ENCODE measurements at regions not wholly inside any gene's neighbourhood (a gene's known extent, or its start where the extent isn't known, plus 50 kb on each side); places are given as distances from the start of the nearest gene placed in this dataset.

DNA sequence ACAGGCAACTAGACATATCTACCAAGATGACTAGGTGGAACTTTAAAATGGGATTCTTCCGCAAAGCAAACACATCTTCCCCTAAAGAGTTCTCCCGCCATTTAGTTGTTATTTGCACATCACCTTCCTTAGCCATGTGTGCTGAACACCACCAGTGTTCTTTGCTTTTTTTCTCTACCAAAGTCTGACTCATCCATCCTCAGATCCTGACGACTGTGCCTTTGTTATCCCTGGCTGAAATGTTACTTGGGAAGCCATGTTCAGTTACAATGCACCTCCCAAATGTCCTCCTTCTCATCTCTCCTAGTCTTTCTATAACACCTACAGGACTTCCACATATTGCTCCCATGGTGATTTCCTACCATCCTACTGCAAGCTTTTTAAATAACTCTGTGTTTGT lies 593.5 kb upstream of the ARID1B start:
- Histone ChIP-seq H3K9me3 (no peaks in the 10 kb centered on the region), H3K27ac (no peak overlapping the region), H3K4me1 (no peaks in the 10 kb centered on the region), H3K36me3 (no peaks in the 10 kb centered on the region), H3K4me3 (no peak overlapping the region), H3K27me3 (no peaks in the 10 kb centered on the region)
- TF ChIP-seq POLR2A (IDR thresholded peaks at IDR 0.05): no peak
- TF ChIP-seq, protein P1, sequence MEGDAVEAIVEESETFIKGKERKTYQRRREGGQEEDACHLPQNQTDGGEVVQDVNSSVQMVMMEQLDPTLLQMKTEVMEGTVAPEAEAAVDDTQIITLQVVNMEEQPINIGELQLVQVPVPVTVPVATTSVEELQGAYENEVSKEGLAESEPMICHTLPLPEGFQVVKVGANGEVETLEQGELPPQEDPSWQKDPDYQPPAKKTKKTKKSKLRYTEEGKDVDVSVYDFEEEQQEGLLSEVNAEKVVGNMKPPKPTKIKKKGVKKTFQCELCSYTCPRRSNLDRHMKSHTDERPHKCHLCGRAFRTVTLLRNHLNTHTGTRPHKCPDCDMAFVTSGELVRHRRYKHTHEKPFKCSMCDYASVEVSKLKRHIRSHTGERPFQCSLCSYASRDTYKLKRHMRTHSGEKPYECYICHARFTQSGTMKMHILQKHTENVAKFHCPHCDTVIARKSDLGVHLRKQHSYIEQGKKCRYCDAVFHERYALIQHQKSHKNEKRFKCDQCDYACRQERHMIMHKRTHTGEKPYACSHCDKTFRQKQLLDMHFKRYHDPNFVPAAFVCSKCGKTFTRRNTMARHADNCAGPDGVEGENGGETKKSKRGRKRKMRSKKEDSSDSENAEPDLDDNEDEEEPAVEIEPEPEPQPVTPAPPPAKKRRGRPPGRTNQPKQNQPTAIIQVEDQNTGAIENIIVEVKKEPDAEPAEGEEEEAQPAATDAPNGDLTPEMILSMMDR (IDR thresholded peaks at IDR 0.05): no peak
- DNase-seq (no peak), ATAC-seq (no peak)
- intact Hi-C loops (cut with DNase I): no loop called here
- WGBS (ENCODE audit: insufficient coverage, low coverage, low lambda C conversion rate, missing lambda C conversion rate): 86% methylated on average over 3 of the region's 3 CpGs

- ATAC-seq (no peak), DNase-seq (no peak)
- Histone ChIP-seq H3K9me3 (no peaks in the 10 kb centered on the region), H3K4me3 (no peak overlapping the region), H3K4me1 (no peaks in the 10 kb centered on the region), H3K27ac (no peak overlapping the region), H3K36me3 (no peaks in the 10 kb centered on the region), H3K27me3 (no peaks in the 10 kb centered on the region)
- TF ChIP-seq, protein P1 (IDR thresholded peaks at IDR 0.05): no peak
- TF ChIP-seq POLR2A (IDR thresholded peaks at IDR 0.05): no peak
- intact Hi-C loops (cut with DNase I): no loop called here
- 27% methylated on average over 2 of the region's 2 CpGs for WGBS (ENCODE audit: insufficient coverage, low coverage, low lambda C conversion rate, missing lambda C conversion rate)
These were observed 594.8 kb upstream of the ARID1B start for GRCh38 chr6:156182356-156182755.

GRCh38 chr6:156181506-156181905 lies 595.7 kb upstream of the ARID1B start:
- Histone ChIP-seq H3K9me3 (no peaks in the 10 kb centered on the region), H3K4me3 (no peak overlapping the region), H3K27ac (no peak overlapping the region), H3K36me3 (no peaks in the 10 kb centered on the region), H3K27me3 (no peaks in the 10 kb centered on the region), H3K4me1 (no peaks in the 10 kb centered on the region)
- TF ChIP-seq POLR2A (IDR thresholded peaks at IDR 0.05): no peak
- TF ChIP-seq, protein P1 (IDR thresholded peaks at IDR 0.05): no peak
- DNase-seq (no peak), ATAC-seq (no peak)
- WGBS (ENCODE audit: insufficient coverage, low coverage, low lambda C conversion rate, missing lambda C conversion rate): 51% methylated on average over 6 of the region's 6 CpGs
- intact Hi-C loops (cut with DNase I): no loop called here

- Histone ChIP-seq H3K9me3 (no peaks in the 10 kb centered on the region), H3K4me1 (no peaks in the 10 kb centered on the region), H3K27ac (no peak overlapping the region), H3K36me3 (no peaks in the 10 kb centered on the region), H3K4me3 (no peak overlapping the region), H3K27me3 (no peaks in the 10 kb centered on the region)
- intact Hi-C loops (cut with DNase I): no loop called here
- peak; percentile 50 to 59 (median 56) for ATAC-seq
- no peak for DNase-seq
- TF ChIP-seq, protein P1 (IDR thresholded peaks at IDR 0.05): peak in 3 of 4 donors; percentile 9 to 18 (median 13)
- no peak for TF ChIP-seq POLR2A (IDR thresholded peaks at IDR 0.05)
- 41% methylated on average over 8 of the region's 12 CpGs for WGBS (ENCODE audit: insufficient coverage, low coverage, low lambda C conversion rate, missing lambda C conversion rate)
These were observed 601.2 kb upstream of the ARID1B start for GRCh38 chr6:156175971-156176421.

DNA sequence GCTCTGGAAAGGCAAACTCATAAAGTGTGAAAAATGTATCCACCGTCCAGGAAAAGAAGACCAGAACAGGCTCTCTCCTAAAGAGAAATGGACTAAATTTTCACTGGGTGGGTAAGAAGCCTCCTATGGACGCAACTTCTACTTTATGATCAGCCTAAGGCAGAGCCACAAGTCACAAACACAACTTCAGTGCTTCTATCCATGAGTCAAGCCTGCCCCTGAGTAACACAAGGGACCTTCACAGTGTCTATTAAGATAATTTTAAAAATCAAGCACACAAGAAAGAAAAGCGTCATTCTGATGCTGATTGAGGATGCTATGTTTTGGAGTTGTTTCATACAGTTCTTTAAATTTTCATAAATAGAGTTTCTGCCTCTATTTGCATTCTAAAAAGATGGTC lies 601.7 kb upstream of the ARID1B start:
- no peak for ATAC-seq
- WGBS (ENCODE audit: insufficient coverage, low coverage, low lambda C conversion rate, missing lambda C conversion rate): 79% methylated on average over 2 of the region's 3 CpGs
- TF ChIP-seq, protein P1 (IDR thresholded peaks at IDR 0.05): no peak
- no peak for TF ChIP-seq POLR2A (IDR thresholded peaks at IDR 0.05)

More for the DNA sequence above, 601.7 kb upstream of the ARID1B start:
- Histone ChIP-seq H3K4me3 (no peak overlapping the region), H3K36me3 (no peaks in the 10 kb centered on the region), H3K27ac (no peak overlapping the region), H3K9me3 (no peaks in the 10 kb centered on the region), H3K27me3 (no peaks in the 10 kb centered on the region), H3K4me1 (no peaks in the 10 kb centered on the region)
- no peak for DNase-seq
- intact Hi-C loops (cut with DNase I): no loop called here
